Sigmoid colon (tissue), 6 donors: ENCODE measurements at regions not wholly inside any gene's neighbourhood (a gene's known extent, or its start where the extent isn't known, plus 50 kb on each side); places are given as distances from the start of the nearest gene placed in this dataset.

Source experiments
- DNase-seq: peaks from one replicate; pipeline ENCODE4 v3.0.0-alpha.2; 2019
- H3K27ac ChIP-seq, 4 donors: fragments of 200-600 bp; sonication (generic); one replicate each; pipeline ENCODE4 v1.5.1; 2016 to 2019; ENCODE audit warnings: mild to moderate bottlenecking in 1 of 4
- H3K27me3 ChIP-seq, 3 donors: fragments of 200-600 bp; sonication (generic); one replicate each; pipeline ENCODE4 v1.5.1; 2019; ENCODE audit warnings: mild to moderate bottlenecking in 1 of 3
- H3K36me3 ChIP-seq, 4 donors: fragments of 200-600 bp; sonication (generic); one replicate each; pipeline ENCODE4 v1.5.1; 2016 to 2019
- H3K4me1 ChIP-seq, 4 donors: fragments of 200-600 bp; sonication (generic); one replicate each; pipeline ENCODE4 v1.5.1; 2017 to 2019
- H3K4me3 ChIP-seq, 4 donors: fragments of 200-600 bp; sonication (generic); one replicate each; pipeline ENCODE4 v1.5.1; 2017 to 2019; ENCODE audit warnings: mild to moderate bottlenecking in 2 of 4, moderate library complexity in 1 of 4
- H3K9me3 ChIP-seq, 4 donors: fragments of 200-600 bp in 3 of 4; sonication (generic) in 3 of 4; one replicate each; pipeline versions ENCODE4 v1.5.1 to v1.6.1; 2013 to 2019
- EP300 ChIP-seq, 4 donors: sonication (generic); formaldehyde crosslinking; IDR thresholded peaks; one replicate each; pipeline ENCODE4 v1.6.1; 2017; ENCODE audit warnings: antibody characterized with exemption in 4 of 4
- POLR2A ChIP-seq, 2 donors: fragments of 450-650 bp; IDR thresholded peaks; one replicate each; pipeline ENCODE4 v1.6.1; 2016; ENCODE audit warnings: antibody characterized with exemption in 2 of 2, mild to moderate bottlenecking in 2 of 2, moderate library complexity in 2 of 2
- POLR2AphosphoS5 ChIP-seq, 4 donors: sonication (generic); formaldehyde crosslinking; IDR thresholded peaks; one replicate each; pipeline ENCODE4 v1.6.1; 2017; ENCODE audit warnings: antibody characterized with exemption in 4 of 4
- WGBS, 2 donors: extraction: QIAGEN DNeasy Blood & Tissue Kit; methylation state at CpG; one replicate each; pipeline ENCODE4 v1.1.7; 2013; 5-methylcytosine and 5-hydroxymethylcytosine counted together
- intact Hi-C: fragments of 100-400 bp; cut with DNase I; formaldehyde crosslinking; loops from one replicate; pipeline ENCODE4 v1.15.1; 2023
- TF ChIP-seq, protein P1 (sequence below), 4 experiments: fragments of 450-650 bp in 3 of 4; fragments of 200-600 bp in 1 of 4; IDR thresholded peaks; one replicate each; pipeline ENCODE4 v1.5.1; 2016 to 2019; ENCODE audit warnings: antibody characterized with exemption in 4 of 4, mild to moderate bottlenecking in 3 of 4, moderate library complexity in 2 of 4
- donor health status: healthy with polysubstance abuse.
- donor health status: healthy.

DNA sequence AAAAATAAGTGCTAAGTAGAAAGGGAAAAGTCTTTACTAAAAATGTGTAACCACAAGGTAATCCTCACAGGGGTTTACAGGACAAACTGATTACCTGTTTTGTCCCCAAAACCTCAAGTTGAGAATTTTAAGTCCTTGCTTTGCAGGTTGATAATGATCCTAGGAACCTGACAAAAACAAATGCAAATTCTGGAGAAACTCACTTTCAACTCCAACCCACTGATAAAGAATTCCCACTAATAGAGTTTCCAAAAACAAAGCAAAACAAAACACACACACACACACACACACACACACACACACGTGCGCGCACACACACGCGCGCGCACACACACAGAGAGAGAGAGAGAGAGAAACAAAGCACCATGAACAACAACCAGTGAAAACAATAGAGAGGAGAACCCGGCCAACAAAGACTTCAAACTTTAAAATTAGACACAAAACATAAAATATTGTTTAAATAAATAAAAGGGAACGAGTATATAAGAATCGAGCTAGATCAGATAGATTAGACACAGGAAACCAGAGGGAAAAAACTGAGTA lies 187.0 kb upstream of the FOXN3 start:
- Histone ChIP-seq H3K27ac (no peak overlapping the region), H3K27me3 (no peaks in the 10 kb centered on the region), H3K4me3 (no peak overlapping the region), H3K4me1 (no peaks in the 10 kb centered on the region), H3K36me3 (no peaks in the 10 kb centered on the region), H3K9me3 (peaks cover 0 to 6% (median 2%) of the 10 kb centered on the region in 4 donors)
- 77 to 89% methylated on average over 10 of the region's 10 CpGs for WGBS, 2 donors
- intact Hi-C loops: no loop called here
- no peak for DNase-seq
- TF ChIP-seq, protein P1, sequence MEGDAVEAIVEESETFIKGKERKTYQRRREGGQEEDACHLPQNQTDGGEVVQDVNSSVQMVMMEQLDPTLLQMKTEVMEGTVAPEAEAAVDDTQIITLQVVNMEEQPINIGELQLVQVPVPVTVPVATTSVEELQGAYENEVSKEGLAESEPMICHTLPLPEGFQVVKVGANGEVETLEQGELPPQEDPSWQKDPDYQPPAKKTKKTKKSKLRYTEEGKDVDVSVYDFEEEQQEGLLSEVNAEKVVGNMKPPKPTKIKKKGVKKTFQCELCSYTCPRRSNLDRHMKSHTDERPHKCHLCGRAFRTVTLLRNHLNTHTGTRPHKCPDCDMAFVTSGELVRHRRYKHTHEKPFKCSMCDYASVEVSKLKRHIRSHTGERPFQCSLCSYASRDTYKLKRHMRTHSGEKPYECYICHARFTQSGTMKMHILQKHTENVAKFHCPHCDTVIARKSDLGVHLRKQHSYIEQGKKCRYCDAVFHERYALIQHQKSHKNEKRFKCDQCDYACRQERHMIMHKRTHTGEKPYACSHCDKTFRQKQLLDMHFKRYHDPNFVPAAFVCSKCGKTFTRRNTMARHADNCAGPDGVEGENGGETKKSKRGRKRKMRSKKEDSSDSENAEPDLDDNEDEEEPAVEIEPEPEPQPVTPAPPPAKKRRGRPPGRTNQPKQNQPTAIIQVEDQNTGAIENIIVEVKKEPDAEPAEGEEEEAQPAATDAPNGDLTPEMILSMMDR (IDR thresholded peaks at IDR 0.05): no peak
- TF ChIP-seq EP300 (IDR thresholded peaks at IDR 0.05) (no peak), POLR2A (IDR thresholded peaks at IDR 0.05) (no peak), POLR2AphosphoS5 (IDR thresholded peaks at IDR 0.05) (no peak)

DNA sequence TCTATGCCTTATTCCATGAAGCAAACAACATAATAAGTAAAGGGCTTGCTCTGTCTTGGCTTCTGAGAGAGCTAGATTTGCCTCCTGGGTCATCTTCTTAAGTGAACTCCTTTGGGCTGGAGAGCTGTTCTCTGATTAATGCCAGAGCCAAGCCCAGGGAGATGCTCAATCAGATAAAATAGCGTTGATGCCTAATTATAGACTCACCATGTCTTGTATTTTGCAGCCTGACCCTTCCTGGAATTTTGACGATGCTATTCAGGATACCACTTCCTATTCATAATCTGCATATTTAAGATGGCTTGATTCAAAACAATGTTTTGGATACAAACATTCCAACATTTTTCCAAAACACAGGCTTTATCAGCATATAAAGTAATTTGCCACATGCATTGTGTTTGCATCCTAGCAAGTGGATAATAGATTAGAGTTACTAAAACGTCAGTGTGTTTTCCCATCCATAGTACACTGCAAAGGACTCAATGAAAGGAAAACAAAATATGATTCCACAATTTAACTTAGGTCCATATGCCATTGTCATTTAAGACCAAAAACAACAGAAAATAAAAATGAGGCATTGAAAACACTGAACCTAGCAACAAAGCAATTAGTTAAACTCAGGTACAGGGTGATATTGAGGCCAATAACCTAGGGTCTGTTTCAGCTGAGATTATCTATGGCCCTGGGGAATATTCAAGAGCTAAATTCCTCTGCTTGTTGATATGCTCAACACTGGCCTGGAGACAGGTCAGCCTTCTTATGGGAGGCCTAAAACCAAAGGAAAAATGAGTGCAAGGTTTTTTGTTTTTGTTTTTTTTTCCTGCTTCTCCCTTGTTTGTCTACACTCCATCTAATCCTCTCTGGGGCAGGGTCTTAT lies 184.2 kb upstream of the FOXN3 start:
- no peaks in the 10 kb centered on the region for H3K27me3 ChIP-seq
- DNase-seq: no peak
- intact Hi-C loops: no loop called here
- H3K4me1 ChIP-seq: no peaks in the 10 kb centered on the region
- H3K36me3 ChIP-seq: no peaks in the 10 kb centered on the region
- WGBS, 2 donors: 87 to 91% methylated on average over 3 of the region's 3 CpGs
- H3K4me3 ChIP-seq: no peak overlapping the region
- peaks cover 7 to 13% (median 10%) of the 10 kb centered on the region in 4 donors for H3K9me3 ChIP-seq
- no peak overlapping the region for H3K27ac ChIP-seq
- TF ChIP-seq POLR2A (IDR thresholded peaks at IDR 0.05) (no peak), POLR2AphosphoS5 (IDR thresholded peaks at IDR 0.05) (no peak), EP300 (IDR thresholded peaks at IDR 0.05) (no peak)
- TF ChIP-seq, protein P1 (IDR thresholded peaks at IDR 0.05): no peak

DNA sequence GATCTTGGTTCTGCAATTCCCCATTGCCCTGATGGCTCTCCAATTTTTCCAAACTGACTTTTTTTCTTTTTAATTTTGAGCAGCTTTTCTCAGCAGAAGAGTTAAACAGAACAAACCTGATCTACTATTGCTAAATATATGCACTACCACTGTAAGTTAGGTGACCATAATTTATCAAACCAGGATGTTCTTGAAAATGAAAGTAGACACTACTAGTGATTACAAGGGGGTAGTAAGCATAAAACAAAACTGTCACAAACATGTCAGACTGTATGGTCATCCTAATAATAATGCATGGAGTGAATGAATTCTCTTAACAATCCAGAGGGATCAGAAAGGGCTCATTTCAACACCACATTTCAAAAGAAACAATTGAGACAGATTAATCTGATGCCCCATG lies 183.0 kb upstream of the FOXN3 start:
- H3K27me3 ChIP-seq: no peaks in the 10 kb centered on the region
- DNase-seq: no peak
- H3K36me3 ChIP-seq: no peaks in the 10 kb centered on the region
- H3K4me3 ChIP-seq: no peak overlapping the region
- intact Hi-C loops: no loop called here
- no peaks in the 10 kb centered on the region for H3K4me1 ChIP-seq
- TF ChIP-seq POLR2AphosphoS5 (IDR thresholded peaks at IDR 0.05): no peak
- TF ChIP-seq POLR2A (IDR thresholded peaks at IDR 0.05): no peak
- TF ChIP-seq EP300 (IDR thresholded peaks at IDR 0.05): no peak
- TF ChIP-seq, protein P1 (IDR thresholded peaks at IDR 0.05): no peak
- no peak overlapping the region for H3K27ac ChIP-seq
- H3K9me3 ChIP-seq: peaks cover 7 to 11% (median 10%) of the 10 kb centered on the region in 4 donors

DNA sequence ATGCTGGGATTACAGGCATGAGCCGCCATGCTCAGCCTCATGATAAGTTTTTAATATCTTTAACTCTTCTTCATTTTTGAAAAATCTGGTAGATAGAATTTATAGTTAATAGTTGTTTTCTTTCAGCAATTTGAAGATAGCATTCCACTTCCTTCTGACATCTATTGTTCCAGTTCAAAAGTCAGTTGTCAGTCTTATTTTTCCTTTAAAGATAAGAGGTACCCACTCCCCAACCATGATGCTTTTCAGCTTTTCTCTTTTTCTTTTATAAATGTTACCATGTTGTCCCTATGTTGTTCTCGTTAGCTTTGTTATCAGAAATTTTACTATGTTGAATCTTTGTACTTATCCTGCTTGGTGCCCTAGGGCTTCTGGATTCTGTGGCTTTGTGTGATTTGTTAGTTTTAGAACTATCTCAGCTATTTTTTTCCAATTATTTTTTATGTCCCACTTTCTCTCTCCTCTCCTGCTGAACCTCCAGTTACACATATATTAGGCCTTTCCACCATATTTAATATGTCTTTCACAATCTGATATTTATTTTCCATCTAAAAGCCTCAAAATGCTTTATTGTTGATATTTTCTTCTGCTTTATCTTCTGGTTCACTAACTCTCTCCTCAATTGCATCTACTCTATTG lies 181.6 kb upstream of the FOXN3 start:
- WGBS, 2 donors: 97 to 99% methylated on average over 2 of the region's 2 CpGs
- Histone ChIP-seq H3K9me3 (peaks cover 7 to 11% (median 9%) of the 10 kb centered on the region in 4 donors), H3K27me3 (no peaks in the 10 kb centered on the region), H3K36me3 (no peaks in the 10 kb centered on the region), H3K4me3 (no peak overlapping the region), H3K4me1 (no peaks in the 10 kb centered on the region), H3K27ac (no peak overlapping the region)
- TF ChIP-seq POLR2A (IDR thresholded peaks at IDR 0.05) (no peak), POLR2AphosphoS5 (IDR thresholded peaks at IDR 0.05) (no peak), EP300 (IDR thresholded peaks at IDR 0.05) (no peak)
- TF ChIP-seq, protein P1 (IDR thresholded peaks at IDR 0.05): no peak
- intact Hi-C loops: no loop called here
- DNase-seq: no peak
